ENCODE measurements at regions not wholly inside any gene's neighbourhood (a gene's known extent, or its start where the extent isn't known, plus 50 kb on each side); places are given as distances from the start of the nearest gene placed in this dataset.

DNA sequence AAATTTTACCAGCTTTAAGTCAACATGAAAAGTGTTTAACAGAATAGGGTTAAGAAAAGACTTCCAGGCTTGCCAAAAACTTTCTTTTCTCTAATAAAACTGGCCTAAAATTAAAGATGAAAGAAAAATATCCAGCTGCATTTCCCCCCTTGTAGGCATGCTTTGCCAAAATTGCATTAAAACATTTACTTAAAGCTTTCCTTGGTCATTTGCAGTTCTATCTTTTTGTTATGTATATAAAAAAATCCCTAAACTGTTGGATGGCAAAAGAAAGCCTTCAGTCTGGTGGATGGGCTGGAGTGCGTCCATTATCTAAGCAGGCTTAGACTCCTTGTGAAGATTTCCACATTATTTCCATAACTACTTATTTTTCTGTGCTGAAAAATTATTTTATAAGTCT lies 105.4 kb upstream of the DSEL start:
- CTCF ChIA-PET, result interaction anchor here (0.6 kb wide), 1 partner anchor 21 kb away, joined by 3 read pairs; no protein-coding TSS in a partner anchor
- no peak for DNase-seq (ENCODE audit: low read depth)
- TF ChIP-seq CTCF (IDR thresholded peaks at IDR 0.05; ENCODE audit: insufficient read depth, low read depth, low read length), result no peak
- no peaks in the 10 kb centered on the region for H3K27me3 ChIP-seq (ENCODE audit: control insufficient read depth, insufficient read depth, low read length)
- POLR2A ChIA-PET, result interaction anchor here (0.7 kb wide), 1 partner anchor 311 kb away, joined by 11 read pairs; no protein-coding TSS in a partner anchor
- no peak overlapping the region for H3K4me3 ChIP-seq (ENCODE audit: low read depth, low read length)
- H3K36me3 ChIP-seq (ENCODE audit: control insufficient read depth, insufficient read depth, low read length), result no peaks in the 10 kb centered on the region

DNA sequence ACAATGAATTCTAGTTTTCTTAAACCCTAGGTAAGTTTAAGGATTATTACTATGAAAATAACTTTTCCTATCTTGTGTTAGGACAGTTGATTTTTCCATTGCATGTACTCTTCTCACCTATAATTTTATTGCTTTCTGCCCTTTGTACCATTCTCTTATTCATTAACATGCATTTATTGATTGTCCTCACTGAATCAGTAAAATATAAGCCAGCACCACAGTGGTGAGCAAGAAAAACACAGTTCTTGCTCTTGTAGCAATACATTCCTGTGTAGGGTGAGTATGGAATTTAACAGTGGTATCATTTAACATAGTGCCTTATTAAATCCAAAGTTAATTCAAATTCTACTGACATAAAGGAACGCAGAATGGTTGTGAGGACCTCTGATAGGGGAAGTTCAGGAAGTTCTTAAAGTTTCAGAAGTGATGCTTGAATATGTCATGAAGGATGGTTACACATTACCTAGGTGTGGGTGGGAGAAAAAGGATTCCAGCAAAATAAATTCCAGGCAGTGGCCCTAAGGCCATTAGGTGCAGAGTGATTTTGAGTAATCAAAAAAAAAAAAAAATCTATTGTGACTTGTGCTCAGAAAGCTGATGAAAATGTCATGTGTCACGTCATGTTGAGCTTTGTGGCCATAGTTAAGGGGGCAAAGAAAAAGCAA lies 104.7 kb upstream of the DSEL start:
- no peaks in the 10 kb centered on the region for H3K27me3 ChIP-seq (ENCODE audit: control insufficient read depth, insufficient read depth, low read length)
- no peak for TF ChIP-seq CTCF (IDR thresholded peaks at IDR 0.05; ENCODE audit: insufficient read depth, low read depth, low read length)
- CTCF ChIA-PET, result interaction anchor here (0.6 kb wide), 1 partner anchor 22 kb away, joined by 3 read pairs; no protein-coding TSS in a partner anchor
- DNase-seq (ENCODE audit: low read depth), result no peak
- POLR2A ChIA-PET, result interaction anchor here (0.7 kb wide), 1 partner anchor 312 kb away, joined by 11 read pairs; no protein-coding TSS in a partner anchor
- no peaks in the 10 kb centered on the region for H3K36me3 ChIP-seq (ENCODE audit: control insufficient read depth, insufficient read depth, low read length)
- H3K4me3 ChIP-seq (ENCODE audit: low read depth, low read length), result no peak overlapping the region

GRCh38 chr18:67618061-67618460 lies 101.5 kb upstream of the DSEL start:
- POLR2A ChIA-PET, result no interaction called here
- CTCF ChIA-PET, result interaction anchor here (0.7 kb wide), 1 partner anchor 14 kb away, joined by 3 read pairs; no protein-coding TSS in a partner anchor
- no peak overlapping the region for H3K4me3 ChIP-seq (ENCODE audit: low read depth, low read length)
- H3K27me3 ChIP-seq (ENCODE audit: control insufficient read depth, insufficient read depth, low read length), result no peaks in the 10 kb centered on the region
- DNase-seq (ENCODE audit: low read depth), result no peak
- H3K36me3 ChIP-seq (ENCODE audit: control insufficient read depth, insufficient read depth, low read length), result no peaks in the 10 kb centered on the region
- TF ChIP-seq CTCF (IDR thresholded peaks at IDR 0.05; ENCODE audit: insufficient read depth, low read depth, low read length), result no peak

DNA sequence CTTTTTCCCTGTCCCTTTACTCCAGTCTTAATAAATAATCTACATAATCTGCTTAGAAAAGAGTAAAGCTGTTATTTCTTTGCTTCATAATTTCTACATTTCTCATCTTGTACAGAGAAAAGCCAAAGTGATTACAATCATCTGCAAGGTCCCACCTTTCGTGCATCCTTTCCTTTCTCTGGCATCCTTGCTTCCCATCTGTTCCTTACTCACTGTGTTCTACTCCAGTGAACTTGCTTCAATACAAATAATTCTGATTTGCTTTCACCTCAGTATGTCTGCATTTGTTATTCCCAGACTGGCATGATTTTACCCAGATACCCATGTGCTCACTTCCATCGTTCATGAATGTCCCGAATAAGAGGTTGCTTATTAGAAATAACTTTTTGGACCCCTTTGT lies 99.4 kb upstream of the DSEL start:
- no peaks in the 10 kb centered on the region for H3K36me3 ChIP-seq (ENCODE audit: control insufficient read depth, insufficient read depth, low read length)
- no peaks in the 10 kb centered on the region for H3K27me3 ChIP-seq (ENCODE audit: control insufficient read depth, insufficient read depth, low read length)
- DNase-seq (ENCODE audit: low read depth), result no peak
- CTCF ChIA-PET, result no interaction called here
- no peak for TF ChIP-seq CTCF (IDR thresholded peaks at IDR 0.05; ENCODE audit: insufficient read depth, low read depth, low read length)
- POLR2A ChIA-PET, result no interaction called here
- H3K4me3 ChIP-seq (ENCODE audit: low read depth, low read length), result no peak overlapping the region

DNA sequence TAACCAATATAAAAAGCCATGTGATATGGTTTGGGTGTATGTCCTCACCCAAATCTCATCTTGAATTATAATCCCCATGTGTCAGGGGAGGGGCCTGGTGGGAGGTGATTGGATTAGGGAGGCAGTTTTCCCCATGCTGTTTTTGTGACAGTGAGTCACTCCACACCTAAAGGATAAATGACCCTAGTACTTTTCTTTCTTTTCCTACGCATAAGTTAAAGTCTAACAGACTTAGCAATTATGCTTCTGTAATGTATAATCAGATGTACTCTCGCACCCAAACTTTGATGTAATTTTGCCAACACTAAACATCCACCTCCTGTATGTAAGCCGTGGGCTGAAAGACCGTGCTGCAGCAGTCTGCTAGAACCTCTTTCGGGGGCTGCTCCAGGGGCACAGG lies 97.2 kb upstream of the DSEL start:
- Histone ChIP-seq H3K27me3 (ENCODE audit: control insufficient read depth, insufficient read depth, low read length) (no peaks in the 10 kb centered on the region), H3K4me3 (ENCODE audit: low read depth, low read length) (no peak overlapping the region), H3K36me3 (ENCODE audit: control insufficient read depth, insufficient read depth, low read length) (no peaks in the 10 kb centered on the region)
- ChIA-PET CTCF (no interaction called here), POLR2A (no interaction called here)
- no peak for TF ChIP-seq CTCF (IDR thresholded peaks at IDR 0.05; ENCODE audit: insufficient read depth, low read depth, low read length)
- no peak for DNase-seq (ENCODE audit: low read depth)
